Rectal smooth muscle tissue (tissue), 1 donor: ENCODE measurements at regions not wholly inside any gene's neighbourhood (a gene's known extent, or its start where the extent isn't known, plus 50 kb on each side); places are given as distances from the start of the nearest gene placed in this dataset.

Experiments
- H3K27ac ChIP-seq: one replicate; pipeline ENCODE4 v1.7.0; 2013; ENCODE audit warnings: low read depth, low read length, inconsistent platforms
- H3K27me3 ChIP-seq: one replicate; pipeline ENCODE4 v1.7.0; 2013; ENCODE audit warnings: low read length; ENCODE audit not compliant: control insufficient read depth, insufficient read depth
- H3K36me3 ChIP-seq: one replicate; pipeline ENCODE4 v1.7.0; 2013; ENCODE audit warnings: low read length; ENCODE audit not compliant: control insufficient read depth, insufficient read depth
- H3K4me1 ChIP-seq: one replicate; pipeline ENCODE4 v1.7.0; 2013; ENCODE audit warnings: low read length; ENCODE audit not compliant: control insufficient read depth, insufficient read depth
- H3K4me3 ChIP-seq: one replicate; pipeline ENCODE4 v1.7.0; 2013; ENCODE audit warnings: low read length
- H3K9ac ChIP-seq: one replicate; pipeline ENCODE4 v1.7.0; 2013; ENCODE audit warnings: low read length

DNA sequence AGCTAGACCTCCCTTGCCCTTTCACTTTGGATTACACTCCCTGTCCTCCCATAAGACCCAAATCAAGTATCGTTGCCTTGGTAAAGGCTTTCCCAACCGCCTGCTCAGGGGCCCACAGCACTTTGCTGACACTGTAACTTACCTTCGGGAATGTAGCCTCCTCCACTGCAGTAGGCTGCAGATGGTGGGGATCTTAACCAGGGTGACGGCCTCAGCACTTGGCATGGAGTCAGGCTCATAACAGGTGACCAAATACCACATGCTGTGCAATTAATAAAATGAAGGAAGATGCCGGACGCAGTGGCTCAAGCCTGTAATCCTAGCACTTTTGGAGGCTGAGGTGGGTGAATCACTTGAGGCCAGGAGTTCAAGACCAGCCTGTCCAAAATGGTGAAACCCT is 88.7 kb upstream of the IRF2BP2 start:
- Histone ChIP-seq H3K9ac (no peak overlapping the region), H3K4me1 (peaks cover 18% of the 10 kb centered on the region), H3K4me3 (no peak overlapping the region)

DNA sequence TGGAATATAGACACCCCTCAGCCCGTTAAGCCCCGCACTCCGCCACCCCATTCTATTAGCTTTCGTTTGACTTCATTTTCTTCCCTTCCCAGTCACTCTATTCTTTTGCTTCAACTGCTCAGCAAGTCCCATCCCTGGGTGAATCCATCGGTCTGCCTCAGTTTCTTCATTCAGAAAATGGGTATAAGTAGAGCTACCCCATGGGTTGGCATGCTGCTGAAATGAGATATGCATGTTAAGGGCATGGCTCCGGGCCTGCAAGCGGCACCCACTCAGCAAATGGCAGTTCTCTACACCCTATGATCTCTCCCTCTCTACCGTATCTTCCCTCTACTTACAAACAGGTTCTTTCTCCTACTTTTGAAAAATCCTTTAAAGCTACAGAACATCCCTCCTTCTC is 87.8 kb upstream of the IRF2BP2 start:
- Histone ChIP-seq H3K27ac (no peak overlapping the region), H3K9ac (no peak overlapping the region), H3K36me3 (no peaks in the 10 kb centered on the region)

More for the DNA sequence above, 88.7 kb upstream of the IRF2BP2 start:
- Histone ChIP-seq H3K27me3 (no peaks in the 10 kb centered on the region), H3K36me3 (no peaks in the 10 kb centered on the region), H3K27ac (no peak overlapping the region)

DNA sequence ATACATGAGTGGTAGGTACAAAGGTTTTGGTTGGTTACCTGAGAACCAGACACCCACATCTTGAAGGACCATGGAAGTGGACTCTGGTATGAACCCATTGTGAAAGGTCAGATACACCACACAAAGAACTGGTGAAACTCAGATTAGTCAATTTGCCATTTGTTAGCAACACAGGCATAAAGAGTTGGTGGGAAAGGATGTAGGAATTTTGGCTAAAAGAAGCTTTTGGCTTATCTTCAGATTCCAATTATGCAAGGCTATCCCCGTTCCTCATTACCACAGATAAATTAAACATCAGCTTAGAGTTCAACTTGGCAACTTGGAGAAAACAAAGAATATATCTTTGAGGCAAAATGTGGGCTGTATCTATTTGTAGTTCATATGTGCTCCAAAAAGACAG is 87.0 kb upstream of the IRF2BP2 start:
- Histone ChIP-seq H3K36me3 (no peaks in the 10 kb centered on the region), H3K27me3 (no peaks in the 10 kb centered on the region)

More for the DNA sequence above, 87.8 kb upstream of the IRF2BP2 start:
- Histone ChIP-seq H3K4me1 (peaks cover 18% of the 10 kb centered on the region), H3K4me3 (no peak overlapping the region), H3K27me3 (no peaks in the 10 kb centered on the region)

DNA sequence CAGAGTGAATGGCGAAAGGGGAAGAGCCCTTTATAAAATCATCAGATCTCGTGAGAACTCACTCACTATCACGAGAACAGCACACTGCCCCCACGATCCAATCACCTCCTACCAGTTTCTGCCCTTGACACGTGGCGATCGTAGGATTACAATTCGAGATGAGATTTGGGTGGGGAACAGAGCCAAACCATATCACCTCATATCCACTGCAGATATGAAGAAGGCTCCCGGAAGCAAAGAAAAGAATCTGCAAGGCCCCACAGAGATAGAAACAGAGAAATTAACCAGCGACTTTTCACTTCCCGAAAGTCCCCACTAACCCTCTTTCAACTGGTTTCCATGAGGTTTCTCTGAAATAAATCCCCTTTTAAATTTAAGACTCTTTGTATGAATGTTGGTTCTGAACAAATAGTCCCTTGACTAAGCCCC is 86.2 kb upstream of the IRF2BP2 start:
- H3K9ac ChIP-seq, result no peak overlapping the region
- no peaks in the 10 kb centered on the region for H3K27me3 ChIP-seq
- H3K4me3 ChIP-seq, result no peak overlapping the region
- peaks cover 11% of the 10 kb centered on the region for H3K4me1 ChIP-seq
- H3K27ac ChIP-seq, result no peak overlapping the region
- no peaks in the 10 kb centered on the region for H3K36me3 ChIP-seq

More for the DNA sequence above, 87.0 kb upstream of the IRF2BP2 start:
- Histone ChIP-seq H3K27ac (no peak overlapping the region), H3K9ac (no peak overlapping the region), H3K4me3 (no peak overlapping the region), H3K4me1 (peaks cover 12% of the 10 kb centered on the region)

DNA sequence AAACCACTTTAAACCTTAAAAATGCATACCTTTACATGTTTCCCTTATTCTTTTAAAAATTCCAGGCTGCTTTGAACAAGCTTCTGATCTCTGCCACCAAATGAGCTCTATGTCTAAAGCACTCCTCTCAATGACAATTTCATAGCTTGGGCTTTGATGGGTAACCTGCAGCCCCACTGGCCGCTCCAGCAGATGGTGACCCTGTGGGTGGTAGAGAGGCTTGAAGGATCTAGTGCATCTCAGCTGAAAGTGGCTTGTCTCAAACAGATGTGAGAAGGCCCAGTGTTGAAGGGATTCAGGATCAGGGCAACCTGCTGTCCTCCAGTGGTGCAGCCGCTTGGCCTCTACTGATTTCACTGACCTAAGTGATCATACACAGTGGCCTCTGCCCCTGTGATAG is 84.7 kb upstream of the IRF2BP2 start:
- no peak overlapping the region for H3K4me3 ChIP-seq
- no peak overlapping the region for H3K27ac ChIP-seq
- no peaks in the 10 kb centered on the region for H3K36me3 ChIP-seq
- H3K27me3 ChIP-seq, result no peaks in the 10 kb centered on the region
- no peak overlapping the region for H3K9ac ChIP-seq
- H3K4me1 ChIP-seq, result peaks cover under 1% of the 10 kb centered on the region

DNA sequence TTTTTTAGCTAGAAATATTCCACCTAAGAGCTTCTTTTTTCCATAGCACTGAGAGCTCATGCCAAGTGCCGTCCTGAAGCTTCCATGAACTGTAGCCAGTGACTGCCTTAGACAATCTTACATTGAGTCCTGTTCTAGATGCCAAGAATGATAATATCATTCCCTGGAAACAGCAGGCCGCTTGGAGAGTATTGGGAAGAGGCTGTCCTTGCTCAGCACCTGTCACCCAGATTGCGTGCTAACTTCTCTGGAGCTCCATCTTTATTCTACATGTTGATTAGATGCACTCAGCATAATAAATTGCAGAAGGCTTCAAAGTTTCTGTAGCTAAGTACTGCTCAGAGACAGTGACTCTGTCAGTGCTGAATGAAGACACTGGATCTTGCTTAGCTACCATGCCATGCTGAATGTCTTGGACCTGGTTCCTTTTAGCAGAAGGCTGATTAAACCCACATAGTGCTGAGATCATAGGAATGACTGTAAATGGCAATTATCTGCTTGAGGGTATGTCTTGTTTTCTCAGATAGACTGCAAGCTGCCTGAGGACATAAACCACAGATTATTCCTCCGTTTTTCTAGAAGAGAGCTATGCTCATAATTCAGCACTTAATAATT is 83.1 kb upstream of the IRF2BP2 start:
- Histone ChIP-seq H3K27me3 (no peaks in the 10 kb centered on the region), H3K27ac (no peak overlapping the region), H3K9ac (no peak overlapping the region), H3K4me1 (no peaks in the 10 kb centered on the region), H3K36me3 (no peaks in the 10 kb centered on the region), H3K4me3 (no peak overlapping the region)

DNA sequence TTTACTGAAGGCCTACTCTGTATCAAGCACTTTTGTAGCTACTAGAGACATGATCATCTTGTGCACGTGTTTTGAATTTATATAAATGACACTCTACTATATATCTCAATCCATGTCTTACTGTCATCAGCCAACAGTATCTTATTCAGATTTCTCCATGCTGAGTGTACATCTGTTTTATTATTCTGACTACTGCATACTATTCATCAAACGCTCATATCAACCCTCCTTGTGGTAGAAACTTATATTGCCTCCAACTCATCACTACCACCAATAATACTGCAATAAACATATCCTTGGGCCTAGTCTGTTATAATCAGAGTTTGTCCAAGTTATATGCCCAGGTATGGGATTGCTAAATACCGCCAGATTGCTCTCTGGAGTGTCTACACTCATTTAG is 81.6 kb upstream of the IRF2BP2 start:
- Histone ChIP-seq H3K4me1 (no peaks in the 10 kb centered on the region), H3K27ac (no peak overlapping the region), H3K4me3 (no peak overlapping the region), H3K27me3 (no peaks in the 10 kb centered on the region), H3K36me3 (no peaks in the 10 kb centered on the region), H3K9ac (no peak overlapping the region)

DNA sequence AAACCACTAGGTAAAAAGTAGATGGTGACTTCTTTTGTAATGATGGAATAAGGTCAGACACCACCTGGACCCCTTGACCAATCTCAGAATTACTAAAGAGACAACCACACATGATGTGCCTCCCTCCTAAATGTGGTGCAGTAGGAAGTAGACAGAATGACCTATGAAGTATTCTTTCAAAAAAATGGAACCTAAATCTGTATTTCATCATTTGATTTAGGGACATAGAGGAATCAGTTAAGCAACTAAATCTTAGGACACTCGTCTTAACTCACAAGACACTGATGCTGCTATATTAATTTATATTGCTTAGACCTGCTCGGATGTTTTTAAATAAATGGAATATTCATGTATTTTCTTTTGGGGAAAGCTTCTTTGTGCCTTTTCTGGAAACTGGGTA is 80.9 kb upstream of the IRF2BP2 start:
- Histone ChIP-seq H3K4me3 (no peak overlapping the region), H3K36me3 (no peaks in the 10 kb centered on the region), H3K9ac (no peak overlapping the region), H3K4me1 (no peaks in the 10 kb centered on the region), H3K27ac (no peak overlapping the region), H3K27me3 (no peaks in the 10 kb centered on the region)

DNA sequence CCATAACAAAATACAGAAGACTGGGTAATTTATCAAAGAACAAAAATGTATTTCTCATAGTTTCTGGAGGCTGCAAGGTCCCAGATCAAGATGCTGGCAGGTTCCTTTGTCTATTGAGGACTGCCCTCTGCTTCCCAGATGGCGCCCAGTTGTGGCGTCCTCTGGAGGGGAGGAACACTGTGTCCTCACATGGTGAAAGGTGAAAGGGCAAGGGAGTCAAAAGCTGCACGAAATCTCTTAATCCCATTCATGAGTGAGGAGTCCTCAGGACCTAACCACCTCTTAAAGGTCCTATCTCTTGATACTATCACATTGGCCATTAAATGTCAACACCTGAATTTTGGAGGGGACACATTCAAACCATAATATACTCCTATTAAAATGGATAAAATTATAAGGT is 79.3 kb upstream of the IRF2BP2 start:
- H3K27me3 ChIP-seq, result no peaks in the 10 kb centered on the region
- H3K4me3 ChIP-seq, result no peak overlapping the region
- no peak overlapping the region for H3K27ac ChIP-seq
- no peaks in the 10 kb centered on the region for H3K36me3 ChIP-seq
- peaks cover 2% of the 10 kb centered on the region for H3K4me1 ChIP-seq
- no peak overlapping the region for H3K9ac ChIP-seq

DNA sequence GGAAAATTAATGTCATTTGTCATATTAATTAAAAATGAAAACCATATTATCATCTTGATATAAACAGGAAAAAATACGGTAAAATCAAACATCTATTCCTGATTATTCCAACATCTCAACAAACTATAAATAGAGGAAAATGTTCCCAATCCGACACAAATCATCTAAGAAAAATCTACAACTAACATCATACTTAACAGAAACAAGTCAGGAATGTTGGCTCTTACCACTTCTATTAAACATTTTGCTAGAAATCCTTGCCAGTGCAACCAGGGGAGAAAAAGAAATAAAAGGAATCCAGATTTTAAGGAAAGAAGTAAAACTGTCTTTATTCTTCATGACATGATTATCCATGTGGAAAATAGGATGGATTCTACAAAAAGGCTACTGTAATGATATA is 77.0 kb upstream of the IRF2BP2 start:
- Histone ChIP-seq H3K4me1 (peaks cover 6% of the 10 kb centered on the region), H3K4me3 (no peak overlapping the region), H3K36me3 (no peaks in the 10 kb centered on the region), H3K27ac (no peak overlapping the region), H3K27me3 (no peaks in the 10 kb centered on the region), H3K9ac (no peak overlapping the region)

DNA sequence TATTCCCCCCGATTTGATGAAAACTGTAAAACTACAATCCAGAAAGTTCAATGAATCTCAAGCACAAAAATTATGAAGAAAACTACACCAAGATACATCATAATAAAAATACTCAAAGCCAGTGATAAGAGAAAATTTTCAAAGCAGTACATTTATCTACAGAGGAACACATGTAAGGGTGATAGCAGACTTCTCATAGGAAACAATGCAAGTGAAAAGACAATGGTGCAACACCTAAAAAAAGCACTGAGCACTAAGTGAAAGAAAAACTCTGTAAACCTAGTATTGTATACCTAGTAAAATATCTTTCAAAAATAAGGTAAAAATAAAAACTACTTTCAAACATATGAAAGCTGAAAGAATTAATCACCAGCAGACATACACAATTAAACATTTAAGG is 76.1 kb upstream of the IRF2BP2 start:
- Histone ChIP-seq H3K27me3 (no peaks in the 10 kb centered on the region), H3K4me3 (no peak overlapping the region), H3K36me3 (no peaks in the 10 kb centered on the region), H3K4me1 (peaks cover 6% of the 10 kb centered on the region), H3K9ac (no peak overlapping the region), H3K27ac (no peak overlapping the region)

DNA sequence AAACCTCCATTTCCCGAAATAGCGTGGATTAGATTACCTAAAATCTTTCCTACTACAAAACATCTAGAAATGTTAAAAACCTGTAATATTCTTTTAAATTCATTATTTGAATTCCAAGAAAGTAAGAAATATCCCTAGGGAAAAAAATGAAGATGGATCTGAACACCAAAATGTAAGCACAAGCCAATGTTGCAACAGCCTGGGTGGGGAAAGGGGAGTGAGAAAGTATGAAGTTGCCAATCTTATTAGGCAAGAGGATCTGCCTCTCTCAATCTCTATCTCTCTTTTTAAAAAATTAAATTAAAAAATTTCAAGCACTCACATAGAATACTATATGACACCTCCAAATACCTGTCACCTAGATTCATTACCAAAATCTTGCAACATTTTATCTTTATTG is 74.9 kb upstream of the IRF2BP2 start:
- H3K27me3 ChIP-seq, result no peaks in the 10 kb centered on the region
- no peak overlapping the region for H3K27ac ChIP-seq
- H3K4me3 ChIP-seq, result no peak overlapping the region
- peaks cover 6% of the 10 kb centered on the region for H3K4me1 ChIP-seq
- H3K36me3 ChIP-seq, result no peaks in the 10 kb centered on the region
- H3K9ac ChIP-seq, result no peak overlapping the region

DNA sequence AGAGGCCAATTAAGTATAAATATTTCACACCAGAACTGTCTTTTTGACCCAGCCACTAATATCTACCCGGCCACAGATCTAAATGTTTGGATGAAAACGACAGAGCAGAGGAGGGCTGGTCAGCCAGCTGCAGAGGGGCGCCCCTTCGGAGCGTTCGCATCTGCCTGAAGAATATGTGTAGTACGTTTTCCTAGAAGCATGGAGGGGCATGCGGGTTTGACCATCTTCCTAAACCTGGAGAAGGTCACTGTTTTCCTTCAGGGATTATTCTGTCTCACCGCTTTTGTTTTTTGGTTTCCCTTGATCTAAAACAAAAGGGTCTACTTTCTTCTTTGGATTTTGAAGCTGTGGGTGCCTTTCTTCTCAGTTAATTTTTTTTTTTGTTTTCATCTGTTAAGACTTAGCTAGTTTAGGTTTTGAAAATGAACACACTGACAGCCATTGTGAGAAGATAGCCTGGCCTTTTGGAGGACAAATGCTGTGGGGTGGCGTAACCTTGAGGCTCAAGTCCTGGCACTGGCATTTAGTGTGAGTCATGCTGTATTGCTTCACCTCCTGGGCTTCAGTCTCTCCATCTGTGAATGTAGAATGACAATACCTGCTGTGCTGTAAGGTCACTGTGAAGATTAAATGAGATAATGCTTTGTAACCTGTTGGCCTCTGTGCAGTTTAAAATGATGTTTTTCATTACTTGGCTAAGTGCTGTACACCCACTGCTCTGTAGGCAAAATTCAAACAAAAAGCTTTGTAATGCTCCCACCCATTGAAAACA is 74.1 kb upstream of the IRF2BP2 start:
- peaks cover 6% of the 10 kb centered on the region for H3K4me1 ChIP-seq
- H3K36me3 ChIP-seq, result no peaks in the 10 kb centered on the region
- peak overlapping the region; percentile 29 for H3K4me3 ChIP-seq
- peak overlapping the region; percentile 57 for H3K27ac ChIP-seq
- H3K9ac ChIP-seq, result no peak overlapping the region
- H3K27me3 ChIP-seq, result no peaks in the 10 kb centered on the region
